GM23338 (cell line): ENCODE measurements at regions not wholly inside any gene's neighbourhood (a gene's known extent, or its start where the extent isn't known, plus 50 kb on each side); places are given as distances from the start of the nearest gene placed in this dataset.

Experiments used
- ATAC-seq: fragments of 200-7000 bp; cut with Tn5 transposase; 3 replicates; pipeline ENCODE4 v1.9.1; 2020
- DNase-seq: peaks from one replicate; pipeline ENCODE4 v3.0.0-alpha.2; 2015; ENCODE audit warnings: low spot score
- H2AFZ ChIP-seq: fragments of 200-600 bp; sonication (generic); 2 replicates; pipeline ENCODE4 v1.8.0; 2016; ENCODE audit warnings: antibody characterized with exemption, mild to moderate bottlenecking, moderate library complexity
- H3F3A ChIP-seq: fragments of 200-600 bp; sonication (generic); replicated peaks from 2 replicates; pipeline ENCODE4 v1.8.0; 2017; ENCODE audit warnings: antibody characterized with exemption, mixed run types, low read depth
- H3K27ac ChIP-seq: fragments of 200-600 bp; sonication (generic); 2 replicates; pipeline ENCODE4 v1.6.1; 2016; ENCODE audit warnings: low read depth
- H3K27me3 ChIP-seq: fragments of 200-600 bp; sonication (generic); 2 replicates; pipeline ENCODE4 v1.8.0; 2016; ENCODE audit warnings: mild to moderate bottlenecking, mixed run types, moderate library complexity; ENCODE audit not compliant: insufficient read depth
- H3K36me3 ChIP-seq: fragments of 200-600 bp; sonication (generic); 2 replicates; pipeline ENCODE4 v1.8.0; 2016; ENCODE audit warnings: mild to moderate bottlenecking; ENCODE audit not compliant: insufficient read depth
- H3K4me1 ChIP-seq: fragments of 200-600 bp; sonication (generic); 2 replicates; pipeline ENCODE4 v1.8.0; 2016; ENCODE audit warnings: mild to moderate bottlenecking, moderate library complexity; ENCODE audit not compliant: insufficient read depth
- H3K4me2 ChIP-seq: fragments of 200-600 bp; sonication (generic); 2 replicates; pipeline ENCODE4 v1.7.1; 2017; ENCODE audit warnings: mixed run types
- H3K4me3 ChIP-seq: fragments of 200-600 bp; sonication (generic); 2 replicates; pipeline ENCODE4 v1.6.1; 2016; ENCODE audit warnings: mixed run types
- H3K79me2 ChIP-seq: fragments of 200-600 bp; sonication (generic); replicated peaks from 2 replicates; pipeline ENCODE4 v1.8.0; 2017; ENCODE audit warnings: mild to moderate bottlenecking; ENCODE audit not compliant: insufficient read depth
- H3K9me2 ChIP-seq: fragments of 200-600 bp; sonication (generic); 2 replicates; pipeline ENCODE4 v1.8.0; 2017; ENCODE audit not compliant: insufficient read depth
- H4K20me1 ChIP-seq: fragments of 200-600 bp; sonication (generic); replicated peaks from 2 replicates; pipeline ENCODE4 v1.8.0; 2017; ENCODE audit warnings: mild to moderate bottlenecking; ENCODE audit not compliant: insufficient read depth
- H3K27ac Mint-ChIP-seq: 2 replicates; pipeline ENCODE4 v1.8.0; 2020; ENCODE audit warnings: inconsistent platforms, mild to moderate bottlenecking, moderate library complexity, mixed read lengths
- H3K27me3 Mint-ChIP-seq: 3 replicates; pipeline ENCODE4 v1.8.0; 2022; ENCODE audit warnings: low read depth, mild to moderate bottlenecking, moderate library complexity, mixed read lengths, inconsistent platforms; ENCODE audit not compliant: insufficient read depth, poor library complexity
- H3K36me3 Mint-ChIP-seq: 3 replicates; pipeline ENCODE4 v1.8.0; 2021; ENCODE audit warnings: low read depth, mild to moderate bottlenecking, inconsistent platforms, moderate library complexity, mixed read lengths
- H3K4me1 Mint-ChIP-seq: 3 replicates; pipeline ENCODE4 v1.8.0; 2020; ENCODE audit warnings: mild to moderate bottlenecking, inconsistent platforms, mixed read lengths
- H3K4me3 Mint-ChIP-seq: 3 replicates; pipeline ENCODE4 v1.8.0; 2021; ENCODE audit warnings: moderate library complexity, mild to moderate bottlenecking, inconsistent platforms, mixed read lengths
- H3K9me3 Mint-ChIP-seq: 3 replicates; pipeline ENCODE4 v1.8.0; 2020; ENCODE audit warnings: moderate library complexity, mild to moderate bottlenecking, inconsistent platforms, mixed read lengths
- CREB1 ChIP-seq: fragments of 250-450 bp; sonication (Bioruptor Pico); IDR thresholded peaks from 2 replicates; pipeline ENCODE4 v1.5.0; 2020; ENCODE audit warnings: low read depth, mild to moderate bottlenecking, moderate library complexity
- ETS1 ChIP-seq: IDR thresholded peaks from 2 replicates; pipeline ENCODE4 v1.6.1; 2016; ENCODE audit warnings: antibody characterized with exemption
- EZH2 ChIP-seq: fragments of 200-600 bp; sonication (generic); IDR thresholded peaks from one replicate; pipeline ENCODE4 v1.8.0; 2017; ENCODE audit warnings: antibody characterized with exemption, mild to moderate bottlenecking, low read depth; ENCODE audit not compliant: unreplicated experiment
- EZH2phosphoT487 ChIP-seq: fragments of 200-600 bp; sonication (generic); IDR thresholded peaks from one replicate; pipeline ENCODE4 v1.8.1; 2018; ENCODE audit warnings: antibody characterized with exemption; ENCODE audit not compliant: unreplicated experiment
- JUNB ChIP-seq: IDR thresholded peaks from one replicate; pipeline ENCODE4 v1.6.1; 2016; ENCODE audit warnings: antibody characterized with exemption; ENCODE audit not compliant: unreplicated experiment
- NANOG ChIP-seq: IDR thresholded peaks from 2 replicates; pipeline ENCODE4 v1.6.1; 2016; ENCODE audit warnings: antibody characterized with exemption, borderline replicate concordance
- POLR2AphosphoS5 ChIP-seq: IDR thresholded peaks from 2 replicates; pipeline ENCODE4 v1.6.1; 2016; ENCODE audit warnings: antibody characterized with exemption, low read depth
- STAT1 ChIP-seq: IDR thresholded peaks from one replicate; pipeline ENCODE4 v1.6.1; 2016; ENCODE audit warnings: antibody characterized with exemption; ENCODE audit not compliant: unreplicated experiment
- ZNF331 ChIP-seq: fragments of 250-450 bp; sonication (Bioruptor Pico); IDR thresholded peaks from 2 replicates; pipeline ENCODE4 v1.5.0; 2020; ENCODE audit warnings: low read depth, mild to moderate bottlenecking, moderate library complexity
- TF ChIP-seq, protein P1 (sequence below): IDR thresholded peaks from one replicate; pipeline ENCODE4 v1.6.1; 2018; ENCODE audit warnings: antibody characterized with exemption; ENCODE audit not compliant: unreplicated experiment
- TF ChIP-seq, protein P2 (sequence below), 2 experiments: fragments of 200-600 bp in 1 of 2; sonication (generic) in 1 of 2; conservative IDR thresholded peaks; 2 replicates each; pipeline versions ENCODE4 v1.5.1 to v1.6.1; 2016 to 2017; ENCODE audit warnings: antibody characterized with exemption in 2 of 2, low read depth in 2 of 2, mild to moderate bottlenecking in 2 of 2, moderate library complexity in 1 of 2

DNA sequence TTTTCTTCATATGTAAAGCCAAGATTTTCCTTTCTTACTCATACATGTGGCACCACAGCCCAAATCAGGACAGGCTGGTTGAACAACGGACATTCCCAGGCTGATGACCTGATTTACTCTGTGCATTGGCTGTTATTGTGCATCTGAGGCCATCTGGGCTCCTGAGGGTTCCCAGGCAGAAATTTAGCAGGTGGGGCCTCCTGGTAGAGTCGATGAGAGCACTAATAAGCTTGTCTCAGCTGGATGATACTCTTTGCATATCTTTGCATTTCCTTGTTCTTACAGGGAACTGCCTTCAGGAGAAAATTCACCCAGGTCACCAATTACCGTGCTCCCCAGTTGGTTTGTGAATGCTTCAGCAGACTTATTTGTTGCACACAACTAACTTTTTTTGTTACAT lies 605.1 kb downstream of the ELAVL2 start:
- Histone ChIP-seq H3K4me1 (no peaks in the 10 kb centered on the region), H3K9me2 (no peaks in the 10 kb centered on the region; the same call in 1 of the 2 replicates), H3K79me2 (no peaks in the 10 kb centered on the region), H4K20me1 (no peaks in the 10 kb centered on the region), H3K27ac (no peak overlapping the region), H3K27me3 (no peaks in the 10 kb centered on the region), H3K36me3 (no peaks in the 10 kb centered on the region), H3K4me3 (no peak overlapping the region), H3K4me2 (no peak overlapping the region), H3F3A (no peaks in the 10 kb centered on the region), H2AFZ (no peak overlapping the region; the same call in 1 of the 2 replicates)
- no peak for TF ChIP-seq CREB1 (CRISPR knock-in tag)
- no peak for TF ChIP-seq NANOG
- no peak for TF ChIP-seq EZH2
- TF ChIP-seq POLR2AphosphoS5 = no peak
- no peak for TF ChIP-seq STAT1
- TF ChIP-seq, protein P1, sequence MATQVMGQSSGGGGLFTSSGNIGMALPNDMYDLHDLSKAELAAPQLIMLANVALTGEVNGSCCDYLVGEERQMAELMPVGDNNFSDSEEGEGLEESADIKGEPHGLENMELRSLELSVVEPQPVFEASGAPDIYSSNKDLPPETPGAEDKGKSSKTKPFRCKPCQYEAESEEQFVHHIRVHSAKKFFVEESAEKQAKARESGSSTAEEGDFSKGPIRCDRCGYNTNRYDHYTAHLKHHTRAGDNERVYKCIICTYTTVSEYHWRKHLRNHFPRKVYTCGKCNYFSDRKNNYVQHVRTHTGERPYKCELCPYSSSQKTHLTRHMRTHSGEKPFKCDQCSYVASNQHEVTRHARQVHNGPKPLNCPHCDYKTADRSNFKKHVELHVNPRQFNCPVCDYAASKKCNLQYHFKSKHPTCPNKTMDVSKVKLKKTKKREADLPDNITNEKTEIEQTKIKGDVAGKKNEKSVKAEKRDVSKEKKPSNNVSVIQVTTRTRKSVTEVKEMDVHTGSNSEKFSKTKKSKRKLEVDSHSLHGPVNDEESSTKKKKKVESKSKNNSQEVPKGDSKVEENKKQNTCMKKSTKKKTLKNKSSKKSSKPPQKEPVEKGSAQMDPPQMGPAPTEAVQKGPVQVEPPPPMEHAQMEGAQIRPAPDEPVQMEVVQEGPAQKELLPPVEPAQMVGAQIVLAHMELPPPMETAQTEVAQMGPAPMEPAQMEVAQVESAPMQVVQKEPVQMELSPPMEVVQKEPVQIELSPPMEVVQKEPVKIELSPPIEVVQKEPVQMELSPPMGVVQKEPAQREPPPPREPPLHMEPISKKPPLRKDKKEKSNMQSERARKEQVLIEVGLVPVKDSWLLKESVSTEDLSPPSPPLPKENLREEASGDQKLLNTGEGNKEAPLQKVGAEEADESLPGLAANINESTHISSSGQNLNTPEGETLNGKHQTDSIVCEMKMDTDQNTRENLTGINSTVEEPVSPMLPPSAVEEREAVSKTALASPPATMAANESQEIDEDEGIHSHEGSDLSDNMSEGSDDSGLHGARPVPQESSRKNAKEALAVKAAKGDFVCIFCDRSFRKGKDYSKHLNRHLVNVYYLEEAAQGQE = no peak
- no peak for TF ChIP-seq JUNB
- TF ChIP-seq ETS1 = no peak
- no peak for TF ChIP-seq EZH2phosphoT487
- TF ChIP-seq, protein P2, sequence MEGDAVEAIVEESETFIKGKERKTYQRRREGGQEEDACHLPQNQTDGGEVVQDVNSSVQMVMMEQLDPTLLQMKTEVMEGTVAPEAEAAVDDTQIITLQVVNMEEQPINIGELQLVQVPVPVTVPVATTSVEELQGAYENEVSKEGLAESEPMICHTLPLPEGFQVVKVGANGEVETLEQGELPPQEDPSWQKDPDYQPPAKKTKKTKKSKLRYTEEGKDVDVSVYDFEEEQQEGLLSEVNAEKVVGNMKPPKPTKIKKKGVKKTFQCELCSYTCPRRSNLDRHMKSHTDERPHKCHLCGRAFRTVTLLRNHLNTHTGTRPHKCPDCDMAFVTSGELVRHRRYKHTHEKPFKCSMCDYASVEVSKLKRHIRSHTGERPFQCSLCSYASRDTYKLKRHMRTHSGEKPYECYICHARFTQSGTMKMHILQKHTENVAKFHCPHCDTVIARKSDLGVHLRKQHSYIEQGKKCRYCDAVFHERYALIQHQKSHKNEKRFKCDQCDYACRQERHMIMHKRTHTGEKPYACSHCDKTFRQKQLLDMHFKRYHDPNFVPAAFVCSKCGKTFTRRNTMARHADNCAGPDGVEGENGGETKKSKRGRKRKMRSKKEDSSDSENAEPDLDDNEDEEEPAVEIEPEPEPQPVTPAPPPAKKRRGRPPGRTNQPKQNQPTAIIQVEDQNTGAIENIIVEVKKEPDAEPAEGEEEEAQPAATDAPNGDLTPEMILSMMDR (conservative IDR thresholded peaks at IDR 0.05; ENCODE audit: low read depth in 2 of 2) = no peak
- no peak for TF ChIP-seq ZNF331
- H3K27ac Mint-ChIP-seq = no peak overlapping the region
- H3K4me3 Mint-ChIP-seq = no peak overlapping the region
- H3K36me3 Mint-ChIP-seq = peaks cover 15% of the 10 kb centered on the region; the same call in 2 of the 3 replicates
- H3K27me3 Mint-ChIP-seq = peaks cover 3% of the 10 kb centered on the region
- no peak for ATAC-seq
- DNase-seq = no peak
- peaks cover 20% of the 10 kb centered on the region; the same call in 2 of the 3 replicates for H3K9me3 Mint-ChIP-seq
- peaks cover 3% of the 10 kb centered on the region; the same call in 2 of the 3 replicates for H3K4me1 Mint-ChIP-seq
